ENCODE measurements at regions not wholly inside any gene's neighbourhood (a gene's known extent, or its start where the extent isn't known, plus 50 kb on each side); places are given as distances from the start of the nearest gene placed in this dataset.
"Not testable (repeated sequence)": the region's sequence is repeated elsewhere in the genome, so short reads cannot be mapped to it uniquely, and the experiment has no call there.

GRCh38 chr18:25560369-25560768, 208.4 kb upstream of the ZNF521 start:
- no peak for DNase-seq (ENCODE audit: low read depth)

- no peak for DNase-seq (ENCODE audit: low read depth)
These were observed 205.0 kb upstream of the ZNF521 start for GRCh38 chr18:25557011-25557410.

DNA sequence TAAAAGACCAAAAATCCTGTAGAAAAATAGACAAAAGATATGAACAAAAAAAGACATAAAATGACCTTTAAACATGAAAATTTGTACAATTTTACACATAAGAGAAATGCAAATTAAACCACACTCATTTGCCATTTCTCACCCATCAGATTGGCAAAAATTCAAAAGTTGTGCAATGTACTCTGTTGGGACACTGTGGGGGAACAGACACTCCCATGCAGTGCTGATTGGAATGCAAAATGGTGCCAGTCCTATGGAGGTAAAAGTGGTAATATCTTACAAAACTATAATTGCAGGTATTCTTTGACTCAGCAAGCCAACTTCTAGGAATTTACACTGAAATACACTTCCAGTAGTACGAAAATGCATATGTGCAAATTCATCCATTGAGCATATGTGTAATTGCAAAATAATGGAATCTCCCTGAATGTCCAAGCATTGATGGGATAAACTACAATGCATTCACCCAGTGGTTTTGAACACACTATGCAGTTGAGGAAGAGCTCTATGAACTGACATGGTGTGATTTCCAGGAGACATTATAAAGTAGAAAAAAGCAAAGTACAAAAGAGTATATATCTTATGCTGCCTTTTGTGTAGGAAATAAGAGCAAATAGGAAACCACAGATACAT, 201.8 kb upstream of the ZNF521 start:
- DNase-seq (ENCODE audit: low read depth), result no peak

GRCh38 chr18:25544546-25545287, 192.8 kb upstream of the ZNF521 start:
- DNase-seq (ENCODE audit: low read depth), result no peak

GRCh38 chr18:25538175-25538922, 186.4 kb upstream of the ZNF521 start:
- no peak for DNase-seq (ENCODE audit: low read depth)

DNA sequence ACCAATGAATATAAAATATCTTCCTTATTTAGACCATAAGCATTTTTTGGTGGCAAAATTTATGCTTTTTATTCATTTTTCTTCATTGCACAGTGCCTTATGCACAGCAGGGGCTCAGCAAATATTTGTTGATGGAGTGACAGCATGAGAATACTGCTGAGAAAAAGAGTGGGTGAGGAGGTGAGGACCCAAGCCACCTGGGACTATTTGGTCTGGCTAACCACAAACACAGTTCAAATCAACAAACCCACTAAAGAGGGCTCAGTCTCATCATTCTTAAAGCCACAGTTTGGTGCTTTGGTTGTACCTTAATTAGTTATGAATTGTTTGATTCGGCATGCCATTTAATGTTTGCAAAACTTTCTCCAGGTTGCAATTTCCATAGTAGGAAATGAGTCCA, 183.5 kb upstream of the ZNF521 start:
- DNase-seq (ENCODE audit: low read depth), result no peak

- no peak for DNase-seq (ENCODE audit: low read depth)
These were observed 182.4 kb upstream of the ZNF521 start for GRCh38 chr18:25534401-25534800.

DNA sequence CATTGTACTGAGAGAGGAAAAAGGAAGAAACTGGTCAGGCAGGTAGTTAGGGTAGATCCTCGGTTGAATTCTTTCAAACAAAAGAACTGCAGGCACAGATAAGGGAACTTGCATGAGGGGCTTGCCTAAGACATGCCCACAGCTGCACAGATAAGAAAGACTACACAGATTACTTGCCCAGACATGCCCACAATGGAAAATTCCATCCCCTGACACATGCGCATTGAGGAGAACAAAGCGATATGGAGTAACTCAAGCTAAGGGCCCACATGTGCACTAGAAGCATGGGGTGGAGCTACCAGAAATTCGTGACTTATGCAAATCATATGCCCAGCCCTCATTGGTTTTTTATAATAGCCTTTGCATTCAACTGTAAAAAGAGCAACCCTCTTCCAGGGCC, 181.3 kb upstream of the ZNF521 start:
- DNase-seq (ENCODE audit: low read depth), result no peak

GRCh38 chr18:25531207-25531606, 179.2 kb upstream of the ZNF521 start:
- no peak for DNase-seq (ENCODE audit: low read depth)

GRCh38 chr18:25525789-25526188, 173.8 kb upstream of the ZNF521 start:
- not testable (repeated sequence) for DNase-seq (ENCODE audit: low read depth)

GRCh38 chr18:25518716-25519053, 166.7 kb upstream of the ZNF521 start:
- no peak for DNase-seq (ENCODE audit: low read depth)

DNA sequence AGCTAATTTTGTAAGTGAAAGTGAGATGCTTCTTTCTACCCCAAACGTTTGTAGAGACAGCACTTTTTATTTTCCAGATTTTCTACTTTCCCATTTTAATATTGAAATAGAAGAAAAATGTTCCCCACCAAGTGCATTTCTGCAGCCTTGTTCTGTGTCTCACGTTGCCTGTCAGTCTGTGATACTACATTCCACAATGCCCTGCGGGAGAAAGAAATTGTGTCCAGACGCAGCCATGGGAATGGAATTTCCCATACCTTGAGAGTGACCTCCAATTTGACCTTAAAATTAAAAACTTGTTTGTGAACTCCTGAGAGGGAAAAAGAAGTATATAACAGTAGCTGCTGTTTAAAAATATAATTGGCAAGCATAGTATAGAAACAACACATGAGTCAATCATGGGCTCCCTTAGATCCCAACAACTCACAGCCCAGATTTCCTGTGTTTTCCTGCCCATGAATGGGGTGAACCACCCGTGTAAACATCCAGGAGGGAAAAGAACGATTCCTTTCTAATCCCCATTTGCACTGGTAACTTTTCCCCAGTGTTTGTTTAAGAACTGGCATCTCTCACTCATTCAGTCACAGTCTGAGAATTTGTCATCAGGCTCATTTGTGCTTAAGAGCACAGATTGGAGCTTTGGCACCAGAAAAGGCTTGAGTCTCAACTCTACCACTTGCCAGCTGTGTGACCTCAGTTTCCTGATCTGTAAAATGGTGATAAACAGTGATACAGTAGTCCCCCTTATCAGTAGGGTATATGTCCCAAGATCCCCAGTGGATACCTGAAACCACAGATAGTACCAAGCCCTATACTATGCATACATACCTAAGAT, 166.1 kb upstream of the ZNF521 start:
- DNase-seq (ENCODE audit: low read depth), result no peak

DNA sequence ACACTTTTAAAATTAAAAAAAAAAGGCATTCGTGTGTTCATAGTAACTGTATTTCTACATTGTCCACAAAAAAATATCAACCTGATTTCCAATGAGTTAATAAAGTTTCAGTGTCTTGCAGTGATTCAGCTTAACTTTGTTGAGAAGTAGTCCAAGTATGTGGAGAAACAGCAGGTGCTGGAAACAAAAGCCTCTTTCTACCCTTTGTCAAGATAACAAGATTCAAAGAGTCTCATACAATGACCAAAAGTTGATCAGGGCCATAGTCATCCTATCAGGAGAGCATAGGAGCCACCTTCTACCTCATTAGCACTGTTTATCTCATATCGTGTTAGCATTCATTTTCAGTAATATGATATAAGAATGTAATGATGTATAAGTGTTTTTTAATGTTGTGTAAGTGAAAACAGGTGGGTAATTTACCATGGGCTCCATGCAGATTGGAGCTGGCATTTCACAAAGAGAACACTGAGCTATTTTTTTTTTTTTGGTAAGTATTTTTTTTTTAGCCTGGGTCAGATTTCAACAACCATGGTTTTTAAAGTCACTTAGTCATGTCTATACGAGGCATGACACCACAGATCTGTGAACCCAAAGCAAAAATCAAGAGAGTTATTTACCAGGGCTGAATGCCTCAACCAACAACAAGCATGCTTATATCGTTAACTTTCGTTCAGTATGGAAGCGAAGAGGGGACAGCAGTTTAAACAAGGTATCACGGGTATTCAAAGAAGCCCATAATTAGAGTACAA, 165.0 kb upstream of the ZNF521 start:
- DNase-seq (ENCODE audit: low read depth), result no peak

DNA sequence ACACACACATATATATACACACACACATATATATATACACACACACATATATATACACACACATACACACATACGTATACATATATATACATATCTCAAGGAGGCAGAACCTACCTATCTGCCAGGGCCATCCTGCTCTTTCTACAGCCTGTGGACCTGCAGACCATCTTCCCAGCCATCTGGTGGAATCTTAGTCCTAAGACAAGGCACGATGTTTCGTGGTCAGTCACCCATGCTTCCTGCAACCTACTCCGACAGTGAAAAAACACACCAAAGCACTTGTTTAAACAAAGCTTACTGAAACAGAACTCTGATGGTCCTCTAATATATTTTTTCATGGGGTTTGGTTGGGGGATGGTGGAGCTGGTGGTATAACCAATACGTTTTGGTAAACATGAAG, 164.2 kb upstream of the ZNF521 start:
- DNase-seq (ENCODE audit: low read depth), result no peak

- no peak for DNase-seq (ENCODE audit: low read depth)
These were observed 158.1 kb upstream of the ZNF521 start for GRCh38 chr18:25510096-25510495.

DNA sequence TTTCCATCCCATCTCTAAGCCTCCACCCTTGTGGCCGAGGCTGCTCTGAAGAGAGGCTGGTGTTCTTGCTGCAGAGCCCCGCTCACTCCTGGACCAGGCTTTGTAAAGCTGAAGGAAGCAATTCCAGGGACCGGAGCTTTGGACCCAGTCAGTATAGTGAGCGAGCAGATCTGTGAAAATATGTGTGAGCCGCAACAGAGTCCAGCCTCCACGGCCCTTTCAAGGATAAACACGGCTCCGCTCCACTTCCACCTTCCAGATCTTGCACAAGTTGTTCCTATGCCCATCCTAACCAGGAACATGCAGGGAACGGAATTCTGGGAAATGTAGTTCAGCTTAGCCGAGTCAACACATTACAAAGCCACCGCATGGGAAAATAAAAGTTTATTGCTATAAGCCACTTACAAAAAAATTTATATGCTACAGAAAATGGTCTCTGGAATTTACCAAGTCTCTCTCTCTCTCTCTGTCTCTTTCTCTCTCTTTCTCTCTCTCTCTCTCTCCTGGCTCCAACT, 151.7 kb upstream of the ZNF521 start:
- no peak for DNase-seq (ENCODE audit: low read depth)

- no peak for DNase-seq (ENCODE audit: low read depth)
These were observed 145.3 kb upstream of the ZNF521 start for GRCh38 chr18:25497151-25497794.

DNA sequence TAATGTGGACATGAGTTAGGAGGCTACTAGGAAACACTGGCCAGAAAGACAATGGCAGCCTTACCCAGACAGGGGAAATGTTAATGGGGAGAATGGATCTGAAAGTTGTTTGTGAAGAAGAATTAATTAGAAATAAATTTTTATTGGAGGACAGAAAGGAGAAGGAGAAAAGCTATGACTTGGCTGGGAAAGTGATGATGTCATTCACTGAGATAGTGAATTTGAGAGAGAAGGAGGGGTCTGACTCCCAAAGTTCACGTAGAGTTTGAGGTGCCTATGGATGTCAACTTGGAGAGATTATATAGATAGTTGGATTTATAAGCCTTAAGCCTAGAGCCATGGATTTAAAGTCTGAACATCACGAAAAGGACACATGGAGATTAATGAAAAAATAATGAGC, 144.6 kb upstream of the ZNF521 start:
- DNase-seq (ENCODE audit: low read depth), result no peak

DNA sequence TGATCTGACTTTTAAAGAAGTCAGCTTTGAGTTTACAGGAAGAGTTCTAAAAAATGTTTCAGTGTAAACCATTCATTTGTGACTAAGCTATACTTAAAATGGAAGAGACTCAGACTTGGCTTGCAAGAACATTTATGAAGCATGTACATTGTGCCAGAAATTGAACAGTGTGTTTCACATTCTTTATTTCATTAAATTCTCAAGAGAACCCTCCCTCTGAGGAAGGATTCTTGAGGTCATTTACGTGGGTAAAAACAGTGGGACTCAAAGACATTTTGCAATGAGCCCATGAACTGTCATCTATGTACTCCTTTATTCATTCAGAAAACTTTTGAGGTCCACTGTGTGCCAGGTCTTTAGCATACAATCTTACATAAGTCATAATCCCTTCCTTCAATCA, 143.6 kb upstream of the ZNF521 start:
- no peak for DNase-seq (ENCODE audit: low read depth)

DNA sequence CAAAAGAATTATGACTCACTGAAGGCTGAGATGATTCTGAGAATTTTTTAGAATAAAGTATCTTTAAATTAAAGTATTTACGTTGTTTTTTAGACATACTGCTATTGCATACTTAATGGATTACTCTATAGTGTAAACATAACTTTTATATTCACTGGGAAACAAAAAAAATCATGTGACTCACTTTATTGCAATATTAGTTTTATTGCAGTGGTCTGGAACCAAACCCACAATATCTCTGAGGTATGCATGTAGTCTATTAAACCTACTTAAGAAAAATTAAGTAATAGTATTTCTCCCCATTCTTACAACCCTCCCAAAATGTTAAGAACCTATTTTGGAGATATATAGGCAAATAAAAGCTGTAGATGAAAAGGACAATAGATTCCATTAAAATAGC, 142.9 kb upstream of the ZNF521 start:
- DNase-seq (ENCODE audit: low read depth), result no peak

DNA sequence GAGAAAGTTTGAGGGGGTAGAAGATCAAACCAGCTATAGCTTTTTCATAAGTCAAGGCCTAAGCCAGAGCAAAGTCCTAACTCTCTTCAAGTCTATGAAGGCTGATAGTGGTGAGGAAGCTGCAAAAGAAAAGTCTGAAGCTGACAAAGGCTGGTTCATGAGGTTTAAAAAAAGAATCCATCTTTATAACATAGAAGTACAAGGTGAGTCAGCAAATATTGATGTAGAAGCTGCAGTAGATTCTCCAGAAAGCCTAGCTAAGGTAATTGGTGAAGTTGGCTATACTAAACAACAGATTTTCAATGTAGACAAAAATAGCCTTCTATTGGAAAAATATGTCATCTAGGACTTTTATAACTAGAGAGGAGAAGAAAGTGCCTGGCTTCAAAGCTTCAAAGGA, 141.4 kb upstream of the ZNF521 start:
- no peak for DNase-seq (ENCODE audit: low read depth)
